ENCODE measurements at regions not wholly inside any gene's neighbourhood (a gene's known extent, or its start where the extent isn't known, plus 50 kb on each side); places are given as distances from the start of the nearest gene placed in this dataset.

- TF ChIP-seq CTCF (IDR thresholded peaks at IDR 0.05), result no peak
- TF ChIP-seq POLR2A (IDR thresholded peaks at IDR 0.05), result no peak
- no peak for DNase-seq (ENCODE audit: low spot score in 2 of 2)
- WGBS, 2 donors, result 95 to 96% methylated on average over 1 of the region's 1 CpG
- intact Hi-C loops (cut with DNase I; ENCODE audit: low total_unique reads), result loop anchor here (10.0 kb wide), 1 partner anchor 1389 kb away; no protein-coding TSS in a partner anchor
- no peak overlapping the region for H3K4me3 ChIP-seq (ENCODE audit: low read depth, poor library complexity, severe bottlenecking)
Measured at GRCh38 chr1:58844176-58844575, 60.3 kb upstream of the JUN start.

GRCh38 chr1:58845942-58846341, 62.1 kb upstream of the JUN start:
- intact Hi-C loops (cut with DNase I; ENCODE audit: low total_unique reads), result loop anchor here (10.0 kb wide), 1 partner anchor 1391 kb away; no protein-coding TSS in a partner anchor
- no peak for TF ChIP-seq CTCF (IDR thresholded peaks at IDR 0.05)
- no peak for TF ChIP-seq POLR2A (IDR thresholded peaks at IDR 0.05)
- DNase-seq (ENCODE audit: low spot score in 2 of 2), result no peak
- 92 to 95% methylated on average over 4 of the region's 4 CpGs for WGBS, 2 donors
- no peak overlapping the region for H3K4me3 ChIP-seq (ENCODE audit: low read depth, poor library complexity, severe bottlenecking)

- intact Hi-C loops (cut with DNase I; ENCODE audit: low total_unique reads), result loop anchor here (10.0 kb wide), 1 partner anchor 1394 kb away; no protein-coding TSS in a partner anchor
- 16% methylated on average over 9 of the region's 9 CpGs for WGBS, 2 donors
- peak; percentile 47 to 89 for DNase-seq (ENCODE audit: low spot score in 2 of 2)
- TF ChIP-seq POLR2A (IDR thresholded peaks at IDR 0.05), result no peak
- no peak for TF ChIP-seq CTCF (IDR thresholded peaks at IDR 0.05)
- H3K4me3 ChIP-seq (ENCODE audit: low read depth, poor library complexity, severe bottlenecking), result no peak overlapping the region
Measured at GRCh38 chr1:58848818-58849411, 65.1 kb upstream of the JUN start.

GRCh38 chr1:58849551-58849950, 65.7 kb upstream of the JUN start:
- no peak overlapping the region for H3K4me3 ChIP-seq (ENCODE audit: low read depth, poor library complexity, severe bottlenecking)
- intact Hi-C loops (cut with DNase I; ENCODE audit: low total_unique reads), result loop anchor here (10.0 kb wide), 1 partner anchor 1395 kb away; no protein-coding TSS in a partner anchor
- TF ChIP-seq CTCF (IDR thresholded peaks at IDR 0.05), result no peak
- TF ChIP-seq POLR2A (IDR thresholded peaks at IDR 0.05), result no peak
- no peak for DNase-seq (ENCODE audit: low spot score in 2 of 2)
- 81 to 92% methylated on average over 2 of the region's 2 CpGs for WGBS, 2 donors

- intact Hi-C loops (cut with DNase I; ENCODE audit: low total_unique reads), result no loop called here
- TF ChIP-seq POLR2A (IDR thresholded peaks at IDR 0.05), result no peak
- TF ChIP-seq CTCF (IDR thresholded peaks at IDR 0.05), result no peak
- no peak overlapping the region for H3K4me3 ChIP-seq (ENCODE audit: low read depth, poor library complexity, severe bottlenecking)
- DNase-seq (ENCODE audit: low spot score in 2 of 2), result no peak
Measured at GRCh38 chr1:58850636-58851035, 66.8 kb upstream of the JUN start.

Measured in lower leg skin (tissue), 4 donors.